ENCODE measurements at regions not wholly inside any gene's neighbourhood (a gene's known extent, or its start where the extent isn't known, plus 50 kb on each side); places are given as distances from the start of the nearest gene placed in this dataset.

DNA sequence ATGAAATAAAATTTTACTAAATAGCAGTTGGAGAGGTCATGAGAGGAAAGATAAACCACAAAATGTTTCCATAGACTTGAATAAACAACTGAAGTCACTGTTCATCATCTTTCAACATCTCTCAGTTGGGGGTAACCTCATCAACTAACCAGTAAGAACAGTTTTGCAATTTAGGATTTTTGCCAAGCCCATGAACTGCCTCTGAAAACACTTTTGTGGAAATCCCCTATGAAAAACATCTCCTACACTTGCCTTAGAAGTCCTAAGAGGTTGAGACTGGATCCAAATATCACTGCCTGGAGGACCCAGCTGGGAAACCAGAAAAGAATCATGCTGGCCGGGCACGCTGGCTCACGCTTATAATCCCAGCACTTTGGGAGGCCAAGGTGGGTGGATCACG lies 273.1 kb downstream of the C12orf50 start:
- Mint-ChIP-seq H3K4me1 (no peaks in the 10 kb centered on the region), H3K9me3 (peaks cover 0 to 4% of the 10 kb centered on the region in 2 donors), H3K27ac (no peak overlapping the region), H3K27me3 (no peaks in the 10 kb centered on the region), H3K4me3 (no peak overlapping the region), H3K36me3 (no peaks in the 10 kb centered on the region)
- DNase-seq (no peak), ATAC-seq (replicated peaks) (no peak)

DNA sequence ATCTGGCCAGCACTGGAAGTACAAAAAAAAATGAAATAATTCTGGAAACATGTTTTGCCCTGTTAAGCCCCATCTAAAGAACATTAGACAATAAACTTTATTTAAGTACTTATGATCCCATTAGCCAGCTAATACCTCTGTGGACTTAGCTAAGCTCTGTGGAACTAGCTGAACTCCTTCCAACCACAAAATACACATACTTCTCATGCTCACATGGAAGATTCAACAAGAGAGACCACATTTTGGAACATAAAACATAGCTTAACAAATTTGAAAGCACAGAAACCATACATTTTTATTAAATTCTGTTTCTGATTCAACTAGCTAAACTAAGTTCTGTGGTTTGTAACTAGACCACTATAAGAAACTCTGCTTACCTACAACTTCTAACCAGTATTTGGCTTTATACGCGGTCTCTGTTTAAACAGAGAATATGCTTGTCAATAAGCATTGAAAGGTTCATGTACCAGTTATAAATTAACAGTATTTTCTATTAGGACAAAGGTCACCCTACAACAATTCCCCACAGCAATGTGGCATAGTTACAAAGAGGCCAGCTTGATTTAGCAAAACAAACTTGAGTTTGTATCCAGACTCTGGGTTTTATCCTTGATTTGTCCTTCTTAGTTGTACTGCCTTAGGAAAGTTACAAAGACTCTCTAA lies 300.1 kb downstream of the C12orf50 start:
- DNase-seq (no peak), ATAC-seq (replicated peaks) (no peak)
- Mint-ChIP-seq H3K9me3 (no peaks in the 10 kb centered on the region), H3K4me1 (no peaks in the 10 kb centered on the region), H3K27me3 (no peaks in the 10 kb centered on the region), H3K36me3 (no peaks in the 10 kb centered on the region), H3K27ac (no peak overlapping the region), H3K4me3 (no peak overlapping the region)

DNA sequence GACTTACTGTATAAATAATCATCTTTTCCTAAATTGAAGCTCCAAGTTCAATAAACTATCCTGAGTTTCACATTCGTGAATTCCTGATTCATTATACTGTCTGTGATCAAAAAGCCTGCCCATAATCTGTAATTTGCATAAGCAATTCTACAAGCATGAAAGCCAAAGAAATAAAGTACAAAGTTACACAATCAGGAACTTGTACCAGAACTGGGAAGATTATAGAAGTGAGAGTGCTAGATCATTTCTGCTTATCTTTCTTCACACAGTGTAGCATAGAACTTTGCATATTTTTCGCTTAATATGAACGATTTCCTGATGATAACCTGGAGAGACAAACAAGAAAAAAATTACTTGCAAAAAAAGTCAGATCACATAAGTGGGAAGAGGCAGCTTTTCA lies 308.2 kb downstream of the C12orf50 start:
- Mint-ChIP-seq H3K4me1 (no peaks in the 10 kb centered on the region), H3K27me3 (no peaks in the 10 kb centered on the region), H3K9me3 (peaks cover 0 to 8% of the 10 kb centered on the region in 2 donors), H3K27ac (no peak overlapping the region), H3K4me3 (no peak overlapping the region), H3K36me3 (no peaks in the 10 kb centered on the region)
- DNase-seq, result no peak
- no peak for ATAC-seq (replicated peaks)

DNA sequence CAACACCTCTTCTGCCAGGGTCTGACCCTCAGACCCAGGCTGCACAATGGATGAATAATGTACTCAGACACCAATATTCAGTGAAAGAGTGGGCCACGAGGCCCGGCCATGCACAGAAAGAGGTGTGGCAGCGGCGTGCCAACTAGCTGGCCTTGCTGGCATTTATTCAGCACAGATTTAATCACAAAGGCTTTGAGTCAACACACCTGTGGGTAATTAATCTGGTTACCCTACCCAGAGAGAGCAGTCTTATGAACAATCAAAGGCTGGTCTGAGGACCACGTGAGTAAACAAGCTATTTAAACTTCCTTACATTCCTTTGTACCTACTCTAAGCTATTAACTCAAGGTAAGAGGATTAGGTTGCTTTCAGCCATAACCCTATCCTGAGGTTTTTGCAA lies 324.8 kb downstream of the C12orf50 start:
- DNase-seq (no peak), ATAC-seq (replicated peaks) (no peak)
- Mint-ChIP-seq H3K27ac (no peak overlapping the region), H3K9me3 (peaks cover 11 to 12% of the 10 kb centered on the region in 2 donors), H3K36me3 (no peaks in the 10 kb centered on the region), H3K27me3 (no peaks in the 10 kb centered on the region), H3K4me3 (no peak overlapping the region), H3K4me1 (no peaks in the 10 kb centered on the region)

DNA sequence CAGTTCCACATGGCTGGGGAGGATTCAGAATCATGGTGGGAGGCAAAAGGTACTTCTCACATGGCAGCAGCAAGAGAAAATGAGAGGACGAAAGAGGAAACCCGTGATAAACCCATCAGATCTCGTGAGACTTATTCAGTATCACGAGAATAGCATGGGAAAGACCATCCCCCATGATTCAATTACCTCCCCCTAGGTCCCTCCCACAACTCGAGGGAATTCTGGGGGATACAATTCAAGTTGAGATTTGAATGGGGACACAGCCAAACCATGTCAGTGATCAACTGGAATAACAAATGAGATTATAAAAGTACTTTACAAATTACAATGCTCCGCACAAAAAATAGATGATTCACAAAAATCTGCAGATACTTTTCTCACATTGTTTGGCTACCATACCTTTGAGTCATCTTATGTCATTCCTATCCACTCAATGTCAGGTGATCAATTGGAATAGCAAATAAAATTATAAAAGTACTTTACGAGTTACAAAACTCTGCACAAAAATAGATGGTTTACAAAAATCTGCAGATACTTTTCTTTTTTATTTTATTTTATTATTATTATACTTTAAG lies 338.9 kb downstream of the C12orf50 start:
- no peaks in the 10 kb centered on the region for H3K27me3 Mint-ChIP-seq
- peaks cover 4 to 8% of the 10 kb centered on the region in 2 donors for H3K9me3 Mint-ChIP-seq
- H3K36me3 Mint-ChIP-seq, result no peaks in the 10 kb centered on the region
- H3K27ac Mint-ChIP-seq, result no peak overlapping the region
- DNase-seq (no peak), ATAC-seq (replicated peaks) (no peak)
- H3K4me3 Mint-ChIP-seq, result no peak overlapping the region
- H3K4me1 Mint-ChIP-seq, result no peaks in the 10 kb centered on the region

DNA sequence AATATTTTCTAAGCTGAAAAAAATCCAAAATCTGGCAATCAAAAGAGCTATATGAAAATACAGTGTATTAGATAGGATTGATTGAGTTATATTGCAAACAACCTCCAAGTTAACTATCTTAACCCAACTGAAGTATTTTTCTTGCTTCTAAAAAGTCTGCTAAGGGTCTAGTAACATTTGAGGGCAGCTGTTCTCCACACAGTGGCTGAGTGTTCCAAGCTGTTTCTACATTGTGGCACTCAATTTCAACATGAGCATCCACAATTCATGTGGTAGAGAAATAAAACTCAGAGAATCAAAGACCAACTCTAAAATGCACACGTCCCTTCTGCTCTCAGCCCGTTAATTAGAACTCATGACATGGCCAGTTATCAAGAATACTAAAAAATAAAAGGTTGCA lies 340.0 kb downstream of the C12orf50 start:
- ATAC-seq (replicated peaks), result no peak
- H3K4me3 Mint-ChIP-seq, result no peak overlapping the region
- no peak overlapping the region for H3K27ac Mint-ChIP-seq
- H3K36me3 Mint-ChIP-seq, result no peaks in the 10 kb centered on the region
- H3K9me3 Mint-ChIP-seq, result peaks cover 4 to 8% of the 10 kb centered on the region in 2 donors
- no peak for DNase-seq
- no peaks in the 10 kb centered on the region for H3K4me1 Mint-ChIP-seq
- H3K27me3 Mint-ChIP-seq, result no peaks in the 10 kb centered on the region

DNA sequence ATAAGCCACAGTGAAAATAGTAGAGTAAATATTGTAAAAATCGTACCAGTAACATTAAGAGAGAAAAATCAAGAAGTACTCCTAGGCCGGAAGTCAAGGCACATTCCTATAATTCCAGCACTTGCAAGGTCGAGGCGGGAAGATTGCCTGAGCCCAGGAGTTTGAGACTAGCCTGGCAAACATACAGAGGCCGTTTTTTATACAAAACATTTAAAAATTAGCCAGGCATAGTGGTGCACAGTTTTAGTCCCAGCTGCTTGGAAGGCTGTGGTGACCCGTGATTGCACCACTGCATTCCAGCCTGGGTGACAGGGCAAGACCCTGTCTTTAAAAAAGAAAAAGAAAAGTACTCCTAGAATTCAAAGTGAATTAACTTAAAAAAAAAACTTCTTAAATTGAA lies 341.8 kb downstream of the C12orf50 start:
- DNase-seq (no peak), ATAC-seq (replicated peaks) (no peak)
- H3K4me1 Mint-ChIP-seq, result no peaks in the 10 kb centered on the region
- no peak overlapping the region for H3K27ac Mint-ChIP-seq
- no peaks in the 10 kb centered on the region for H3K36me3 Mint-ChIP-seq
- H3K27me3 Mint-ChIP-seq, result no peaks in the 10 kb centered on the region
- H3K9me3 Mint-ChIP-seq, result peaks cover 2 to 4% of the 10 kb centered on the region in 2 donors
- H3K4me3 Mint-ChIP-seq, result no peak overlapping the region

DNA sequence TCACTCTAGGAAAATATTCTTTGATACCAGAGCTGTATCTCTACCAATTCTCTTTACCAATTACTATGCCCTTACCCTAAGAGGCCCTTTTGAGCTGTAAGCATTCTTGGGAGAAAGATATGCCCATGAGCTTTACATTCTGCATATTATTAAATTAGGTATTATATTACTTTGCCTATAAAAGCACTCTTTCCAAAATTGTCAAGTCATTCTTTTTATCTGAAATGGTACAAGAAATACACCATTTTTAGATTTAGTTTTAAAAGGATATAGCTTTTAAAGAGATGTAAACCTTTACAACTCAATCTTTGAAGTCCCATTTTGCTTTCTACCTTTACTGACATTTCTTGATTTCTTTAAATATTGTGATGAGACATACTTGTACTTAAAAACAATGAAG lies 343.5 kb downstream of the C12orf50 start:
- Mint-ChIP-seq H3K4me1 (no peaks in the 10 kb centered on the region), H3K4me3 (no peak overlapping the region), H3K36me3 (no peaks in the 10 kb centered on the region), H3K27ac (no peak overlapping the region), H3K27me3 (no peaks in the 10 kb centered on the region), H3K9me3 (peaks cover 2 to 4% of the 10 kb centered on the region in 2 donors)
- DNase-seq (no peak), ATAC-seq (replicated peaks) (no peak)

DNA sequence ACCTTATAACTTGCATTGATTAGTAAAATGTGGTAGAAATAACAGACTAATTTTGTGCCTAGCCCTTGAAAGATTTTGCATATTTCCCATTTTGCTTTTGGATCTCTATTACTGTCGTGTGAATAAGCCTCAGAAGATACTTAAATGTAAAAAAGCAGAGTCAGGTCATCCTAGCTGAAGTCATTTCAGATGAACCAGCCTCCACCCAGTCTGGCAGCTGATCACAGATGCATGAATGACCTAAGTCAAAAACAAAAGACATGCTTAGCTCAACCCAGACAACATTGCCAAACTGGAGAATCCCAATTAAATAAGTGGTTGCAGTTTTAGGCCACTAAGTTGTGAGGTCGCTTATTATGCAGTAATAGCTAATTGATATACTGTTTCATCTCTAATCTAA lies 349.9 kb downstream of the C12orf50 start:
- no peaks in the 10 kb centered on the region for H3K9me3 Mint-ChIP-seq
- ATAC-seq (replicated peaks) (no peak), DNase-seq (no peak)
- H3K27ac Mint-ChIP-seq, result no peak overlapping the region
- H3K36me3 Mint-ChIP-seq, result no peaks in the 10 kb centered on the region
- H3K4me1 Mint-ChIP-seq, result no peaks in the 10 kb centered on the region
- no peaks in the 10 kb centered on the region for H3K27me3 Mint-ChIP-seq
- H3K4me3 Mint-ChIP-seq, result no peak overlapping the region

DNA sequence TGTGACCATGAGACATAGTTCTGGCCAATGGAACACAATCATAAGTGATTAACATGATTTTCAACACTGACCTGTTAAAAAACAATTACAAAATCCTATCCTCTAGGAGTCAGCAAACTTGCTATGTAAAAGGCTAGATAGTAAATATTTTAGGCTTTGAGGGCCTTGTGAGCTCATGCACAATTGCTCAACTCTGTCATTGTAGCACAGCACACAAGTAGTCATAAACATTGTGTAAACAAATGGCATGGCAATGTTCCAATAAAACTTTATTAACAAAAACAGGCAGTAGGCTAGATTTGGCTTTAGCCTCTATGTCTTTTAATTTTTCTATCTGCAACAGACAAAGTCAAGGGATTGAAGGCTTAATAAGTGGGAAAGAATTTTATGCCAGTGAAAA lies 350.7 kb downstream of the C12orf50 start:
- H3K36me3 Mint-ChIP-seq, result no peaks in the 10 kb centered on the region

DNA sequence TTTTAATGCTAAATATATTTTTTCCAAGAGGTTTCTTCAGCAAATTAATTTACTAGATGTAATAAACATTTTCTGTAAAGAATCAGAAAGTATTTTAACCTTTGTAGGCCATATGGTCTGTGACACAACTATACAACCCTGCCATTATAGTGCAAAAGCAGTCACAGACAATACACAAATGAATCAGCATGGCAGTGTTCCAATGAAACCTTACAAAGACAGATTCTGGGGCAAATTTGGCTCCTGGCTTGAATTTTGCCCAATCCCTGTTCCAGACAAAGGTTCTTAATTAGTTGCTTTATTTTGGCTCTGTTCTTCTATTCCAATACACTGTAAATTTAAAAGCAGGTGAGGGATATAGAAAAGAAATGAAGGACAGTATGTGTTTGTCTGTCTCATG lies 352.5 kb downstream of the C12orf50 start:
- Mint-ChIP-seq H3K4me1 (no peaks in the 10 kb centered on the region), H3K27me3 (no peaks in the 10 kb centered on the region), H3K9me3 (no peaks in the 10 kb centered on the region), H3K27ac (no peak overlapping the region), H3K4me3 (no peak overlapping the region), H3K36me3 (no peaks in the 10 kb centered on the region)
- no peak for DNase-seq
- no peak for ATAC-seq (replicated peaks)

More for the DNA sequence above, 350.7 kb downstream of the C12orf50 start:
- DNase-seq (no peak), ATAC-seq (replicated peaks) (no peak)
- H3K4me1 Mint-ChIP-seq, result no peaks in the 10 kb centered on the region
- H3K27ac Mint-ChIP-seq, result no peak overlapping the region
- no peak overlapping the region for H3K4me3 Mint-ChIP-seq
- H3K27me3 Mint-ChIP-seq, result no peaks in the 10 kb centered on the region
- H3K9me3 Mint-ChIP-seq, result no peaks in the 10 kb centered on the region

DNA sequence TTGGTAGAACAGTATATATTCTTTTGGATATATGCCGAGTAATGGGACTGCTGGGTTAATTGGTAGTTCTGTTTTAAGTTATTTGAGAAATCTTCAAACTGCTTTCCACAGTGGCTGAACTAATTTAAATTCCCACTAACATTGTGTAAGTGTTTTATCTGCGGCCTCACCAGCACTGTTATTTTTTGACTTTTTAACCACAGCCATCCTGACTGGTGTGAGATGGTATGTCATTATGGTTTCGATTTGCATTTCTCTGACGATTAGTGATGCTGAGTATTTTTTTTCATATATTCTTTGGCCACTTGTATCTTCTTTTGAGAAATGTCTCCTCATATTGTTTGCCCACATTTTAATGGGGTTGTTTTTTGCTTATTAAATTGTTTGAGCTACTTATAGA lies 357.4 kb downstream of the C12orf50 start:
- no peaks in the 10 kb centered on the region for H3K36me3 Mint-ChIP-seq
- no peak overlapping the region for H3K4me3 Mint-ChIP-seq
- DNase-seq, result no peak
- no peaks in the 10 kb centered on the region for H3K4me1 Mint-ChIP-seq
- no peak for ATAC-seq (replicated peaks)
- no peak overlapping the region for H3K27ac Mint-ChIP-seq
- H3K9me3 Mint-ChIP-seq, result no peaks in the 10 kb centered on the region
- no peaks in the 10 kb centered on the region for H3K27me3 Mint-ChIP-seq

DNA sequence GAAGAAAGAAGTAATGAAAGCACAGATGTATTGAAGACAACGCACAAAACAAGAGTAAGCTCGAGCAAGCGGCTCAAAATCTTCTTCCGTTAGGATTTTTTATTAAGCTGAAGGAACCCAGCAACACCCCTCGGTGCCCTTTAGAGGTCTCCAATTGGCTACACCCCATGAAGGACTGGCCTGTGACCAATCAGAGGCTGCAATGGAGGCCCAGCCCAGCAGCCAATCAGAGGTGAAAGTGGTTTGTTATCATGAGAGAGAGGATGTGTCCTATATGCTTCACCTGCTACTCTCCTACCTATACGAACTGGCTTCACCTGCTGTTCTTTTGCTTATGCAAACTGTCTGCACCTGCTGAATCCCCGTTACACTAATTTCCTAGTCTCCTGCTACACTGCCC lies 358.8 kb downstream of the C12orf50 start:
- Mint-ChIP-seq H3K4me1 (no peaks in the 10 kb centered on the region), H3K9me3 (no peaks in the 10 kb centered on the region), H3K27me3 (no peaks in the 10 kb centered on the region), H3K36me3 (no peaks in the 10 kb centered on the region), H3K27ac (no peak overlapping the region), H3K4me3 (no peak overlapping the region)
- no peak for ATAC-seq (replicated peaks)
- no peak for DNase-seq

DNA sequence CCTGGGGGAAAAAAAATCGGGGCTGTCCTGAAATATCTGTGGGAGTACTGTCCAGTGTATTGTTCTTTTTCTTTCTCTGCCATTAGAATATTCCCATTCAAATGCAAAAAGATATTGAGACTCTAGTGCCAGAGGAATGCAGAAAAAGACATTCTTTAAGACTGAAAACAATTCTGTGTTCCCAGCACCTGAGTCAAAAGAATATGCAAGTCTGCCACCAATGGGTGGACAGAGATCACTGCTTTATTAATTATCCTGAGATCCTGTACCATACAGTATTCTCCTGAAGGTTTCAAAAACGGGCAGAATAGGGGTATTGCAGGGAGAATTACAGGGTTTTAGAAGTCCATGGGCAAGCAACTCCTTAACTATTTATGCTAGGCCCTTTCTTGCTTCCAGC lies 361.8 kb downstream of the C12orf50 start:
- H3K36me3 Mint-ChIP-seq, result no peaks in the 10 kb centered on the region
- H3K9me3 Mint-ChIP-seq, result no peaks in the 10 kb centered on the region
- H3K4me1 Mint-ChIP-seq, result peaks cover 2 to 4% of the 10 kb centered on the region in 2 donors
- H3K27ac Mint-ChIP-seq, result no peak overlapping the region
- H3K4me3 Mint-ChIP-seq, result no peak overlapping the region
- ATAC-seq (replicated peaks), result peak in 1 of 2 donors; percentile 27
- no peak for DNase-seq
- no peaks in the 10 kb centered on the region for H3K27me3 Mint-ChIP-seq

DNA sequence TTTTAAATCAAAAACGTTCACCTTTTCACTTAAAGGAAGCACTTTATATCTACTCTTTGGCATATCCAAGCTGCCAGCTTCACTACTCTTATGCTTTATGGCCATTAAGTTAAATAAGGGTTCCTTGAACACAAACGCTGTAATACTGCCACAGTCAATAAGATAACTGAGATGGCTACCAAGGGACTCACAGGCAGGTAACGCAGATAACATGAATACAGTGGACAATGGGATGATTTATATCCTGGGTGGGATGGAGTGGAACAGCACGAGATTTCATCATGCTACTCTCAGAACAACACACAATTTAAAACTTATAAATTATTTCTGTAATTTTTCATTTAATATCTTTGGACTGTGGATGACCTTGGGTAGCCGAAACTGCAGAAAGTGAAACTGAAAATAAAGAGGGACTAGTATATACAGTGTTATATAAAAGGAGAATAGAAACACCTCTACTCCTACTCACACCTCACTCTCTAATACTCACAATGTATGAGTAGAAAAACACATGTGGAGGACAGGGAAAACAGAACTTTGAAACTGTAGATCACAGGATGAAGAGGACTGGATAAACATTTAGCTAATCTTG lies 367.3 kb downstream of the C12orf50 start:
- DNase-seq (no peak), ATAC-seq (replicated peaks) (peak; percentile 84 to 87)
- peak overlapping the region in 1 of 2 donors; percentile 5 for H3K4me3 Mint-ChIP-seq
- H3K36me3 Mint-ChIP-seq, result no peaks in the 10 kb centered on the region
- H3K4me1 Mint-ChIP-seq, result peaks cover 2 to 19% of the 10 kb centered on the region in 2 donors
- H3K27ac Mint-ChIP-seq, result peak overlapping the region; percentile 37
- H3K9me3 Mint-ChIP-seq, result no peaks in the 10 kb centered on the region
- no peaks in the 10 kb centered on the region for H3K27me3 Mint-ChIP-seq

All from stimulated activated naive B cell treated with anti-CD40 and anti-IgM and Interleukin-4, amounts not matched to agents 10 μg/mL and 1 μg/mL and 100 μg/mL, for 72 hours (primary cell).